ENCODE measurements at regions not wholly inside any gene's neighbourhood (a gene's known extent, or its start where the extent isn't known, plus 50 kb on each side); places are given as distances from the start of the nearest gene placed in this dataset.

GRCh38 chr10:61064356-61064755 is 120.4 kb upstream of the RHOBTB1 start:
- H3K27ac Mint-ChIP-seq, result peak overlapping the region in 1 of 7 donors; percentile 7
- DNase-seq, result no peak
- H3K27me3 Mint-ChIP-seq, result peaks cover 2 to 5% of the 10 kb centered on the region in 2 donors
- Histone ChIP-seq H3K4me1 (ENCODE audit: insufficient read depth, low read length) (no peaks in the 10 kb centered on the region), H3K9me3 (ENCODE audit: control insufficient read depth in 1 of 2, low read length in 2 of 2) (no peaks in the 10 kb centered on the region), H3K27me3 (ENCODE audit: insufficient read depth, low read length) (no peaks in the 10 kb centered on the region), H3K27ac (ENCODE audit: low read depth, low read length) (no peak overlapping the region), H3K36me3 (ENCODE audit: insufficient read depth, low read length) (no peaks in the 10 kb centered on the region), H3K4me3 (ENCODE audit: low read length in 2 of 2) (no peak overlapping the region)
- intact Hi-C loops (cut with micrococcal nuclease), result no loop called here
- no peaks in the 10 kb centered on the region for H3K36me3 Mint-ChIP-seq
- H3K4me3 Mint-ChIP-seq, result no peak overlapping the region
- H3K9me3 Mint-ChIP-seq, result peaks cover 0 to 2% (median 0%) of the 10 kb centered on the region in 8 donors
- ChIA-PET POLR2A (ENCODE audit: partially characterized antibody) (no interaction called here), CTCF (ENCODE audit: partially characterized antibody) (no interaction called here)
- no peaks in the 10 kb centered on the region for H3K4me1 Mint-ChIP-seq

- H3K36me3 Mint-ChIP-seq, result no peaks in the 10 kb centered on the region
- H3K4me1 ChIP-seq (ENCODE audit: insufficient read depth, low read length), result no peaks in the 10 kb centered on the region
- H3K4me3 ChIP-seq (ENCODE audit: low read length in 2 of 2), result no peak overlapping the region
- H3K9me3 Mint-ChIP-seq, result peaks cover 0 to 2% (median 0%) of the 10 kb centered on the region in 8 donors
- H3K4me1 Mint-ChIP-seq, result no peaks in the 10 kb centered on the region
- no peak for DNase-seq
- H3K9me3 ChIP-seq (ENCODE audit: control insufficient read depth in 1 of 2, low read length in 2 of 2), result no peaks in the 10 kb centered on the region
- no peak overlapping the region for H3K4me3 Mint-ChIP-seq
- H3K27ac ChIP-seq (ENCODE audit: low read depth, low read length), result no peak overlapping the region
- H3K27me3 Mint-ChIP-seq, result peaks cover 2 to 5% of the 10 kb centered on the region in 2 donors
- no peaks in the 10 kb centered on the region for H3K36me3 ChIP-seq (ENCODE audit: insufficient read depth, low read length)
- ChIA-PET POLR2A (ENCODE audit: partially characterized antibody) (no interaction called here), CTCF (ENCODE audit: partially characterized antibody) (no interaction called here)
- no peaks in the 10 kb centered on the region for H3K27me3 ChIP-seq (ENCODE audit: insufficient read depth, low read length)
- H3K27ac Mint-ChIP-seq, result no peak overlapping the region
- intact Hi-C loops (cut with micrococcal nuclease), result no loop called here
Measured at GRCh38 chr10:61063901-61064300, 119.9 kb upstream of the RHOBTB1 start.

GRCh38 chr10:61063034-61063433 is 119.0 kb upstream of the RHOBTB1 start:
- DNase-seq, result no peak
- ChIA-PET POLR2A (ENCODE audit: partially characterized antibody) (no interaction called here), CTCF (ENCODE audit: partially characterized antibody) (no interaction called here)
- H3K27ac Mint-ChIP-seq, result no peak overlapping the region
- H3K27me3 ChIP-seq (ENCODE audit: insufficient read depth, low read length), result no peaks in the 10 kb centered on the region
- H3K4me1 Mint-ChIP-seq, result no peaks in the 10 kb centered on the region
- peaks cover 2 to 5% of the 10 kb centered on the region in 2 donors for H3K27me3 Mint-ChIP-seq
- no peak overlapping the region for H3K4me3 Mint-ChIP-seq
- no peaks in the 10 kb centered on the region for H3K9me3 ChIP-seq (ENCODE audit: control insufficient read depth in 1 of 2, low read length in 2 of 2)
- no peaks in the 10 kb centered on the region for H3K36me3 ChIP-seq (ENCODE audit: insufficient read depth, low read length)
- no peaks in the 10 kb centered on the region for H3K36me3 Mint-ChIP-seq
- no peak overlapping the region for H3K4me3 ChIP-seq (ENCODE audit: low read length in 2 of 2)
- H3K9me3 Mint-ChIP-seq, result peaks cover 0 to 2% (median 0%) of the 10 kb centered on the region in 8 donors
- H3K4me1 ChIP-seq (ENCODE audit: insufficient read depth, low read length), result no peaks in the 10 kb centered on the region
- intact Hi-C loops (cut with micrococcal nuclease), result no loop called here
- H3K27ac ChIP-seq (ENCODE audit: low read depth, low read length), result no peak overlapping the region

GRCh38 chr10:61061923-61062504 is 118.0 kb upstream of the RHOBTB1 start:
- Mint-ChIP-seq H3K4me3 (no peak overlapping the region), H3K27me3 (peaks cover 0 to 3% of the 10 kb centered on the region in 2 donors), H3K9me3 (peaks cover 0 to 2% (median 0%) of the 10 kb centered on the region in 8 donors), H3K27ac (no peak overlapping the region), H3K4me1 (no peaks in the 10 kb centered on the region), H3K36me3 (no peaks in the 10 kb centered on the region)
- no peaks in the 10 kb centered on the region for H3K9me3 ChIP-seq (ENCODE audit: control insufficient read depth in 1 of 2, low read length in 2 of 2)
- intact Hi-C loops (cut with micrococcal nuclease), result no loop called here
- no peaks in the 10 kb centered on the region for H3K27me3 ChIP-seq (ENCODE audit: insufficient read depth, low read length)
- no peak overlapping the region for H3K4me3 ChIP-seq (ENCODE audit: low read length in 2 of 2)
- H3K4me1 ChIP-seq (ENCODE audit: insufficient read depth, low read length), result no peaks in the 10 kb centered on the region
- DNase-seq, result no peak
- CTCF ChIA-PET (ENCODE audit: partially characterized antibody), result no interaction called here
- no peaks in the 10 kb centered on the region for H3K36me3 ChIP-seq (ENCODE audit: insufficient read depth, low read length)
- H3K27ac ChIP-seq (ENCODE audit: low read depth, low read length), result no peak overlapping the region
- POLR2A ChIA-PET (ENCODE audit: partially characterized antibody), result no interaction called here

GRCh38 chr10:61059636-61060035 is 115.7 kb upstream of the RHOBTB1 start:
- H3K36me3 ChIP-seq (ENCODE audit: insufficient read depth, low read length), result no peaks in the 10 kb centered on the region
- Mint-ChIP-seq H3K4me3 (no peak overlapping the region), H3K36me3 (no peaks in the 10 kb centered on the region), H3K27me3 (peaks cover 0 to 3% of the 10 kb centered on the region in 2 donors), H3K9me3 (peaks cover 0 to 2% (median 0%) of the 10 kb centered on the region in 8 donors), H3K27ac (no peak overlapping the region), H3K4me1 (no peaks in the 10 kb centered on the region)
- no peak overlapping the region for H3K27ac ChIP-seq (ENCODE audit: low read depth, low read length)
- ChIA-PET CTCF (ENCODE audit: partially characterized antibody) (interaction anchor here (0.7 kb wide), 1 partner anchor 179 kb away, joined by 3 read pairs; no protein-coding TSS in a partner anchor), POLR2A (ENCODE audit: partially characterized antibody) (no interaction called here)
- intact Hi-C loops (cut with micrococcal nuclease), result no loop called here
- H3K4me1 ChIP-seq (ENCODE audit: insufficient read depth, low read length), result no peaks in the 10 kb centered on the region
- no peak for DNase-seq
- H3K27me3 ChIP-seq (ENCODE audit: insufficient read depth, low read length), result no peaks in the 10 kb centered on the region
- no peak overlapping the region for H3K4me3 ChIP-seq (ENCODE audit: low read length in 2 of 2)
- H3K9me3 ChIP-seq (ENCODE audit: control insufficient read depth in 1 of 2, low read length in 2 of 2), result no peaks in the 10 kb centered on the region

GRCh38 chr10:61052469-61053205 is 108.7 kb upstream of the RHOBTB1 start:
- Histone ChIP-seq H3K4me1 (ENCODE audit: insufficient read depth, low read length) (no peaks in the 10 kb centered on the region), H3K27me3 (ENCODE audit: insufficient read depth, low read length) (no peaks in the 10 kb centered on the region), H3K9me3 (ENCODE audit: control insufficient read depth in 1 of 2, low read length in 2 of 2) (no peaks in the 10 kb centered on the region), H3K27ac (ENCODE audit: low read depth, low read length) (no peak overlapping the region), H3K36me3 (ENCODE audit: insufficient read depth, low read length) (no peaks in the 10 kb centered on the region), H3K4me3 (ENCODE audit: low read length in 2 of 2) (no peak overlapping the region)
- H3K36me3 Mint-ChIP-seq, result no peaks in the 10 kb centered on the region
- no peak for DNase-seq
- intact Hi-C loops (cut with micrococcal nuclease), result no loop called here
- no peaks in the 10 kb centered on the region for H3K9me3 Mint-ChIP-seq
- no peak overlapping the region for H3K27ac Mint-ChIP-seq
- CTCF ChIA-PET (ENCODE audit: partially characterized antibody), result no interaction called here
- POLR2A ChIA-PET (ENCODE audit: partially characterized antibody), result no interaction called here
- no peaks in the 10 kb centered on the region for H3K4me1 Mint-ChIP-seq
- peaks cover 0 to 4% of the 10 kb centered on the region in 2 donors for H3K27me3 Mint-ChIP-seq
- H3K4me3 Mint-ChIP-seq, result no peak overlapping the region

- H3K4me1 ChIP-seq (ENCODE audit: insufficient read depth, low read length), result no peaks in the 10 kb centered on the region
- no peak overlapping the region for H3K27ac ChIP-seq (ENCODE audit: low read depth, low read length)
- H3K36me3 ChIP-seq (ENCODE audit: insufficient read depth, low read length), result no peaks in the 10 kb centered on the region
- no peaks in the 10 kb centered on the region for H3K9me3 ChIP-seq (ENCODE audit: control insufficient read depth in 1 of 2, low read length in 2 of 2)
- no peak for DNase-seq
- no peaks in the 10 kb centered on the region for H3K27me3 ChIP-seq (ENCODE audit: insufficient read depth, low read length)
- ChIA-PET POLR2A (ENCODE audit: partially characterized antibody) (no interaction called here), CTCF (ENCODE audit: partially characterized antibody) (no interaction called here)
- H3K4me3 Mint-ChIP-seq, result no peak overlapping the region
- no peaks in the 10 kb centered on the region for H3K9me3 Mint-ChIP-seq
- intact Hi-C loops (cut with micrococcal nuclease), result no loop called here
- no peak overlapping the region for H3K4me3 ChIP-seq (ENCODE audit: low read length in 2 of 2)
- H3K4me1 Mint-ChIP-seq, result no peaks in the 10 kb centered on the region
- no peaks in the 10 kb centered on the region for H3K36me3 Mint-ChIP-seq
- no peak overlapping the region for H3K27ac Mint-ChIP-seq
- peaks cover 0 to 4% of the 10 kb centered on the region in 2 donors for H3K27me3 Mint-ChIP-seq
Measured at GRCh38 chr10:61051344-61051743, 107.4 kb upstream of the RHOBTB1 start.

Measured in CD4-positive, alpha-beta memory T cell (primary cell).